ENCODE measurements at regions not wholly inside any gene's neighbourhood (a gene's known extent, or its start where the extent isn't known, plus 50 kb on each side); places are given as distances from the start of the nearest gene placed in this dataset.

DNA sequence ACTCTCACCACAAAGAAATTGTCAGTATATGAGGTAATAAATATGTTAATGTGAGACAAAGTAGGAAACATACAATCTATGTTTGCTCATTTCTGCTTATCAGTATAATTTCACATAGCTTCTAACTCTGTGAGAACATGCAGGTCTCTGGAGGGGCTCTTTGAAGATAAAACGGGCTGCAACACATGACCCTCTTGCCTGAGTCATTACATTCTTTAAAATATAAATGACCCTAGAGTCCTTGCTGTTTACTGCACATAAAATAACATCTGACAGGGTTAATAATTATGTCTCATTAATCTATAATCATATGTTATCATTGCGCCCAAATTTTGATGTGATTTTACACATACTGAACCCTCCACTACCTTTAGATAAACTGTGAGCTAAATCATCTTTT is 681.5 kb downstream of the ARAP2 start:
- no peak overlapping the region; the same call in 1 of the 2 replicates for H2AFZ ChIP-seq (ENCODE audit: low read length)
- no peak overlapping the region for H2BK5ac ChIP-seq (ENCODE audit: low read depth, low read length)
- no peak overlapping the region for H3K14ac ChIP-seq (ENCODE audit: insufficient read length)
- 86% methylated on average over 2 of the region's 2 CpGs; no CpG with 5 or more reads in 1 of the 2 experiments for WGBS, 2 experiments (ENCODE audit: extremely low coverage in 1 of 2, insufficient coverage in 1 of 2, insufficient read length in 1 of 2, insufficient replicate concordance in 2 of 2, low coverage in 1 of 2, low lambda C conversion rate in 2 of 2, missing lambda C conversion rate in 1 of 2)
- H3K9me3 ChIP-seq (ENCODE audit: insufficient read depth in 2 of 2, low read depth in 1 of 2, low read length in 1 of 2), result no peaks in the 10 kb centered on the region
- no peaks in the 10 kb centered on the region for H3K27me3 ChIP-seq (replicated peaks in 1 of 4; ENCODE audit: control insufficient read depth in 3 of 4, extremely low read depth in 1 of 4, insufficient read depth in 3 of 4, low read length in 3 of 4)
- H4K91ac ChIP-seq (replicated peaks; ENCODE audit: insufficient read length, low read length), result no peak overlapping the region
- no peak overlapping the region for H2BK20ac ChIP-seq (ENCODE audit: low read length)
- ChIA-PET CTCF (ENCODE audit: partially characterized antibody) (no interaction called here), POLR2A (ENCODE audit: partially characterized antibody) (no interaction called here)
- no peak overlapping the region for H3K4me3 ChIP-seq (ENCODE audit: extremely low read depth in 1 of 4, insufficient read depth in 2 of 4, low read depth in 3 of 4, low read length in 4 of 4)
- no peak overlapping the region for H3K27ac ChIP-seq (ENCODE audit: low read depth, low read length)
- no peak for FAIRE-seq
- H4K5ac ChIP-seq (ENCODE audit: insufficient read length, low read depth, low read length), result no peak overlapping the region
- no peaks in the 10 kb centered on the region for H3K79me2 ChIP-seq (ENCODE audit: control insufficient read depth in 1 of 2, insufficient read depth in 2 of 2, low read length in 2 of 2)
- H3K4me2 ChIP-seq (ENCODE audit: insufficient read depth in 1 of 2, low read depth in 2 of 2, low read length in 2 of 2), result no peak overlapping the region
- no peak overlapping the region for H3K56ac ChIP-seq (replicated peaks; ENCODE audit: insufficient read length, low read depth, low read length)
- H4K8ac ChIP-seq (ENCODE audit: extremely low read depth, insufficient read depth, low read length), result no peak overlapping the region
- H2BK12ac ChIP-seq (ENCODE audit: low read depth, low read length), result no peak overlapping the region
- H3K79me1 ChIP-seq (ENCODE audit: low read depth, low read length), result no peaks in the 10 kb centered on the region
- H3K18ac ChIP-seq (ENCODE audit: extremely low read depth, low read length), result no peak overlapping the region
- H3K23ac ChIP-seq (ENCODE audit: insufficient read length), result no peak overlapping the region
- no peak overlapping the region for H3K4ac ChIP-seq (replicated peaks; ENCODE audit: insufficient read length, low read depth, low read length)
- no peaks in the 10 kb centered on the region for H4K20me1 ChIP-seq (replicated peaks in 1 of 2; ENCODE audit: control insufficient read depth in 1 of 2, insufficient read depth in 2 of 2, low read length in 2 of 2)
- H2AK5ac ChIP-seq (ENCODE audit: low read depth, low read length), result no peak overlapping the region
- no peak overlapping the region for H2BK15ac ChIP-seq (ENCODE audit: low read length)
- H3K4me1 ChIP-seq (replicated peaks in 1 of 4; ENCODE audit: control insufficient read depth in 3 of 4, insufficient read depth in 4 of 4, low read length in 3 of 4), result 0 out of 7 replicates have a peak, but pooled peaks cover 0 to 2% (median 0%) of the 10 kb centered on the region in 4 experiments
- no peaks in the 10 kb centered on the region; a peak in 1 of 8 replicates for H3K36me3 ChIP-seq (ENCODE audit: control insufficient read depth in 2 of 4, insufficient read depth in 4 of 4, low read length in 3 of 4)
- no peak for DNase-seq (ENCODE audit: low read depth in 1 of 2, low spot score in 2 of 2)
- no peaks in the 10 kb centered on the region for H3K23me2 ChIP-seq (ENCODE audit: low read depth, low read length)
- no peak overlapping the region for H3K9ac ChIP-seq (replicated peaks in 1 of 4; ENCODE audit: extremely low read depth in 1 of 4, low read depth in 3 of 4, low read length in 3 of 4)
- no peak overlapping the region for H2BK120ac ChIP-seq (replicated peaks; ENCODE audit: low read depth, low read length)
- TF ChIP-seq TAF1 (IDR thresholded peaks at IDR 0.05; ENCODE audit: low read depth, low read length) (no peak), SIX5 (IDR thresholded peaks at IDR 0.05; ENCODE audit: low read depth, low read length) (no peak), YY1 (IDR thresholded peaks at IDR 0.05; ENCODE audit: low read depth, low read length) (no peak), POLR2AphosphoS5 (IDR thresholded peaks at IDR 0.05; ENCODE audit: low read depth, low read length) (no peak), CBX8 (IDR thresholded peaks at IDR 0.05; ENCODE audit: borderline replicate concordance, low read depth, low read length) (no peak), RBBP5 (IDR thresholded peaks at IDR 0.05; ENCODE audit: borderline replicate concordance, low read depth, low read length) (no peak), JUND (IDR thresholded peaks at IDR 0.05; ENCODE audit: low read length) (no peak)
- TF ChIP-seq, protein P1, sequence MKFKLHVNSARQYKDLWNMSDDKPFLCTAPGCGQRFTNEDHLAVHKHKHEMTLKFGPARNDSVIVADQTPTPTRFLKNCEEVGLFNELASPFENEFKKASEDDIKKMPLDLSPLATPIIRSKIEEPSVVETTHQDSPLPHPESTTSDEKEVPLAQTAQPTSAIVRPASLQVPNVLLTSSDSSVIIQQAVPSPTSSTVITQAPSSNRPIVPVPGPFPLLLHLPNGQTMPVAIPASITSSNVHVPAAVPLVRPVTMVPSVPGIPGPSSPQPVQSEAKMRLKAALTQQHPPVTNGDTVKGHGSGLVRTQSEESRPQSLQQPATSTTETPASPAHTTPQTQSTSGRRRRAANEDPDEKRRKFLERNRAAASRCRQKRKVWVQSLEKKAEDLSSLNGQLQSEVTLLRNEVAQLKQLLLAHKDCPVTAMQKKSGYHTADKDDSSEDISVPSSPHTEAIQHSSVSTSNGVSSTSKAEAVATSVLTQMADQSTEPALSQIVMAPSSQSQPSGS (IDR thresholded peaks at IDR 0.05; ENCODE audit: low read length), result no peak
- TF ChIP-seq, protein P2, sequence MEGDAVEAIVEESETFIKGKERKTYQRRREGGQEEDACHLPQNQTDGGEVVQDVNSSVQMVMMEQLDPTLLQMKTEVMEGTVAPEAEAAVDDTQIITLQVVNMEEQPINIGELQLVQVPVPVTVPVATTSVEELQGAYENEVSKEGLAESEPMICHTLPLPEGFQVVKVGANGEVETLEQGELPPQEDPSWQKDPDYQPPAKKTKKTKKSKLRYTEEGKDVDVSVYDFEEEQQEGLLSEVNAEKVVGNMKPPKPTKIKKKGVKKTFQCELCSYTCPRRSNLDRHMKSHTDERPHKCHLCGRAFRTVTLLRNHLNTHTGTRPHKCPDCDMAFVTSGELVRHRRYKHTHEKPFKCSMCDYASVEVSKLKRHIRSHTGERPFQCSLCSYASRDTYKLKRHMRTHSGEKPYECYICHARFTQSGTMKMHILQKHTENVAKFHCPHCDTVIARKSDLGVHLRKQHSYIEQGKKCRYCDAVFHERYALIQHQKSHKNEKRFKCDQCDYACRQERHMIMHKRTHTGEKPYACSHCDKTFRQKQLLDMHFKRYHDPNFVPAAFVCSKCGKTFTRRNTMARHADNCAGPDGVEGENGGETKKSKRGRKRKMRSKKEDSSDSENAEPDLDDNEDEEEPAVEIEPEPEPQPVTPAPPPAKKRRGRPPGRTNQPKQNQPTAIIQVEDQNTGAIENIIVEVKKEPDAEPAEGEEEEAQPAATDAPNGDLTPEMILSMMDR (IDR thresholded peaks at IDR 0.05; ENCODE audit: control extremely low read depth in 1 of 3, insufficient read depth in 1 of 3, low read depth in 1 of 3, low read length in 3 of 3), result no peak
